B cell (primary cell): ENCODE measurements at regions not wholly inside any gene's neighbourhood (a gene's known extent, or its start where the extent isn't known, plus 50 kb on each side); places are given as distances from the start of the nearest gene placed in this dataset.

Source experiments
- CTCF ChIP-seq: fragments of 200-600 bp; IDR thresholded peaks from one replicate; pipeline ENCODE4 v1.8.0; 2022; ENCODE audit warnings: antibody characterized with exemption, mild to moderate bottlenecking
- EZH2 ChIP-seq: IDR thresholded peaks from 2 replicates; pipeline ENCODE4 v1.6.1; 2012; ENCODE audit warnings: borderline replicate concordance, low read depth, mild to moderate bottlenecking, moderate library complexity, low read length; ENCODE audit not compliant: insufficient read depth, poor library complexity, severe bottlenecking

DNA sequence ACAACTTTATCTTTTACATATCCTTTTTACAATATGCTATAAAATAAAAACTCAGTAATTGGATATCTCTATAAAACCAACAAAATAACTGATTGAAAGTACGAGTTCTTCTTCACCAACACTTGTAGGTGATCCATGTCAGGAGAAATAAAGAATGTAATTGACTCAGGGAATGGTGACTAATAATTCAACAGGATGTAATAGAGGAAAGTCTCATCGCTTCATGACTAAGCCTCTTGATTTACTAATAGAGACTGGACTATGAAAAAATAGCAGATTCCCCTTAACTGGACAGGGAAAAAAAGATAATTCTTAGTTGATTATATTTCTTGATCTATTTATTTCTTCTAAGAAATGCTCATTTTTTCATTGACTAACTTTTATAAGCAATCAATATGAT is 507.7 kb upstream of the PTGER4 start:
- TF ChIP-seq CTCF (no peak), EZH2 (no peak)
